NCI-H187 treated with DMSO at 0.1 percent for 48 hours (cell line): ENCODE measurements at regions not wholly inside any gene's neighbourhood (a gene's known extent, or its start where the extent isn't known, plus 50 kb on each side); places are given as distances from the start of the nearest gene placed in this dataset.

Experiments used
- DNase-seq: peaks from one replicate; lab custom pipeline; 2025; lab: John Stamatoyannopoulos, UW

GRCh38 chr1:37242501-37242900, 208.2 kb upstream of the GRIK3 start:
- DNase-seq, result no peak

GRCh38 chr1:37243368-37244082, 209.2 kb upstream of the GRIK3 start:
- no peak for DNase-seq

GRCh38 chr1:37244083-37244480, 209.8 kb upstream of the GRIK3 start:
- no peak for DNase-seq

- no peak for DNase-seq
These were observed 210.5 kb upstream of the GRIK3 start for GRCh38 chr1:37244815-37245214.

GRCh38 chr1:37246631-37247030, 212.3 kb upstream of the GRIK3 start:
- no peak for DNase-seq

GRCh38 chr1:37250371-37250770, 216.1 kb upstream of the GRIK3 start:
- DNase-seq, result no peak

- DNase-seq, result no peak
These were observed 219.1 kb upstream of the ZC3H12A start for GRCh38 chr1:37255136-37255795.

GRCh38 chr1:37255868-37256267, 218.5 kb upstream of the ZC3H12A start:
- DNase-seq, result no peak

GRCh38 chr1:37257646-37258045, 216.7 kb upstream of the ZC3H12A start:
- no peak for DNase-seq

GRCh38 chr1:37258068-37258467, 216.3 kb upstream of the ZC3H12A start:
- no peak for DNase-seq

- DNase-seq, result no peak
These were observed 215.4 kb upstream of the ZC3H12A start for GRCh38 chr1:37259019-37259418.

GRCh38 chr1:37261129-37261528, 213.3 kb upstream of the ZC3H12A start:
- DNase-seq, result no peak

- no peak for DNase-seq
These were observed 211.8 kb upstream of the ZC3H12A start for GRCh38 chr1:37262439-37263170.

- DNase-seq, result no peak
These were observed 209.2 kb upstream of the ZC3H12A start for GRCh38 chr1:37265156-37265555.

GRCh38 chr1:37265786-37266667, 208.4 kb upstream of the ZC3H12A start:
- no peak for DNase-seq

GRCh38 chr1:37267111-37267835, 207.1 kb upstream of the ZC3H12A start:
- no peak for DNase-seq

GRCh38 chr1:37270639-37271038, 203.7 kb upstream of the ZC3H12A start:
- no peak for DNase-seq

- DNase-seq, result no peak
These were observed 201.8 kb upstream of the ZC3H12A start for GRCh38 chr1:37272626-37273025.

GRCh38 chr1:37274486-37274885, 199.9 kb upstream of the ZC3H12A start:
- no peak for DNase-seq

GRCh38 chr1:37274938-37275631, 199.3 kb upstream of the ZC3H12A start:
- DNase-seq, result no peak

GRCh38 chr1:37277366-37277765, 197.0 kb upstream of the ZC3H12A start:
- no peak for DNase-seq
